ENCODE measurements at regions not wholly inside any gene's neighbourhood (a gene's known extent, or its start where the extent isn't known, plus 50 kb on each side); places are given as distances from the start of the nearest gene placed in this dataset.

GRCh38 chr12:93050026-93050747 is 121.1 kb upstream of the EEA1 start:
- TF ChIP-seq, protein P1, sequence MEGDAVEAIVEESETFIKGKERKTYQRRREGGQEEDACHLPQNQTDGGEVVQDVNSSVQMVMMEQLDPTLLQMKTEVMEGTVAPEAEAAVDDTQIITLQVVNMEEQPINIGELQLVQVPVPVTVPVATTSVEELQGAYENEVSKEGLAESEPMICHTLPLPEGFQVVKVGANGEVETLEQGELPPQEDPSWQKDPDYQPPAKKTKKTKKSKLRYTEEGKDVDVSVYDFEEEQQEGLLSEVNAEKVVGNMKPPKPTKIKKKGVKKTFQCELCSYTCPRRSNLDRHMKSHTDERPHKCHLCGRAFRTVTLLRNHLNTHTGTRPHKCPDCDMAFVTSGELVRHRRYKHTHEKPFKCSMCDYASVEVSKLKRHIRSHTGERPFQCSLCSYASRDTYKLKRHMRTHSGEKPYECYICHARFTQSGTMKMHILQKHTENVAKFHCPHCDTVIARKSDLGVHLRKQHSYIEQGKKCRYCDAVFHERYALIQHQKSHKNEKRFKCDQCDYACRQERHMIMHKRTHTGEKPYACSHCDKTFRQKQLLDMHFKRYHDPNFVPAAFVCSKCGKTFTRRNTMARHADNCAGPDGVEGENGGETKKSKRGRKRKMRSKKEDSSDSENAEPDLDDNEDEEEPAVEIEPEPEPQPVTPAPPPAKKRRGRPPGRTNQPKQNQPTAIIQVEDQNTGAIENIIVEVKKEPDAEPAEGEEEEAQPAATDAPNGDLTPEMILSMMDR (IDR thresholded peaks at IDR 0.05): no peak
- no peak for TF ChIP-seq POLR2A (IDR thresholded peaks at IDR 0.05; ENCODE audit: low read depth)
- no peak for TF ChIP-seq POLR2AphosphoS5 (IDR thresholded peaks at IDR 0.05)

Measured in esophagus muscularis mucosa (tissue), 3 donors.